HL-60 (cell line): ENCODE measurements at regions not wholly inside any gene's neighbourhood (a gene's known extent, or its start where the extent isn't known, plus 50 kb on each side); places are given as distances from the start of the nearest gene placed in this dataset.
"Not testable (repeated sequence)": the region's sequence is repeated elsewhere in the genome, so short reads cannot be mapped to it uniquely, and the experiment has no call there.

ENCODE experiments used
- DNase-seq, 2 experiments: peaks; one replicate each; pipeline ENCODE4 v3.0.0-alpha.2; 2010 to 2020; ENCODE audit warnings: low read depth in 1 of 2, low spot score in 1 of 2
- H3K27ac ChIP-seq: fragments of 250-450 bp; sonication (Bioruptor Pico); replicated peaks from 2 replicates; pipeline ENCODE4 v1.5.1; 2020; ENCODE audit warnings: mild to moderate bottlenecking, moderate library complexity
- H3K27me3 ChIP-seq: fragments of 250-450 bp; sonication (Bioruptor Pico); 2 replicates; pipeline ENCODE4 v1.5.1; 2021; ENCODE audit warnings: mild to moderate bottlenecking, moderate library complexity; ENCODE audit not compliant: insufficient read depth, poor library complexity, severe bottlenecking
- H3K4me3 ChIP-seq: replicated peaks from 2 replicates; pipeline ENCODE4 v1.5.1; 2011; ENCODE audit warnings: mild to moderate bottlenecking, control low read depth, low read length; ENCODE audit not compliant: insufficient read depth
- GABPA ChIP-seq: IDR thresholded peaks from 2 replicates; pipeline ENCODE4 v1.6.1; 2012; ENCODE audit warnings: low read depth
- POLR2AphosphoS5 ChIP-seq: IDR thresholded peaks from 2 replicates; pipeline ENCODE4 v1.6.1; 2012; ENCODE audit warnings: low read depth
- SPI1 ChIP-seq: IDR thresholded peaks from 2 replicates; pipeline ENCODE4 v1.6.1; 2012; ENCODE audit warnings: low read depth, mild to moderate bottlenecking, borderline replicate concordance
- TF ChIP-seq, protein P1 (sequence below): IDR thresholded peaks from one replicate; pipeline ENCODE4 v1.5.1; 2011; ENCODE audit warnings: low read length, control low read depth, inconsistent platforms; ENCODE audit not compliant: insufficient read depth
- TF ChIP-seq, protein P2 (sequence below): IDR thresholded peaks from 2 replicates; pipeline ENCODE4 v1.6.1; 2012; ENCODE audit warnings: low read depth; ENCODE audit not compliant: insufficient replicate concordance

DNA sequence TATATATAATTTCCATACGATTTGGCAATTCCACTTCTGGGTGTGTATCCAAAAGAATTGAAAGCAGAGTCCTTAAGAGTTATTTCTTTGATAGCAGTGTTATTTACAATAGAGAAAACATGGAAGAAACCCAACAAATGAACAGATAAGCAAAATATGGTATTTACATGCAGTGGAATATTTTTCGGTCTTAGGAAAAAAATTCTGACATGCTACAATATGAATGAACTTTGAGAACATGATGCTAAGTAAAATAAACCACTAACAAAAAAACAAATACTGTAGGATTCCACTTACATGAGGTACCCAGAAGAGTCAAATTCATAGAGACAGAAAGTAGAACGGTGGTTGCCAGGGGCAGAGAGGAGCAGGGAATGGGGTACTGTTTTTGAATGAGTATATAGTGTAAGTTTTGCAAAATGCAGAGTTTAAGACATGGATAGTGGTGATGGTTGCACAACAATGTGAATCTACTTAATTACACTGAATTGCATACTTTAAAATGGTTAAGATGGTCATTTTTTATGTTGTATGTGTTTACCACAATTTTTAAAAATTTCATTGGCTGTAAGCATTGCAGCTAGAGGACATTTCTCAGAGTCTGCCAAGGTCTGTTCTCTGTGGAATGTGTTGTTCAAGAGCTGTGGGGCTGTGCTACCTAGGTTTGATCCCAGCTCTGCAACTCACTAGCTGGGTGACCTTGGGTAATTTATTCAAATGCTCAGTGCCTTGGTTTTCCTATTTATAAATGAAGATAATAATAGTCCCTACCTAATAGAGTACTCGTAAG is 122.1 kb downstream of the MEX3B start:
- Histone ChIP-seq H3K27me3 (no peaks in the 10 kb centered on the region), H3K4me3 (no peak overlapping the region), H3K27ac (no peak overlapping the region)
- no peak for DNase-seq
- no peak for TF ChIP-seq SPI1
- no peak for TF ChIP-seq GABPA
- TF ChIP-seq, protein P1, sequence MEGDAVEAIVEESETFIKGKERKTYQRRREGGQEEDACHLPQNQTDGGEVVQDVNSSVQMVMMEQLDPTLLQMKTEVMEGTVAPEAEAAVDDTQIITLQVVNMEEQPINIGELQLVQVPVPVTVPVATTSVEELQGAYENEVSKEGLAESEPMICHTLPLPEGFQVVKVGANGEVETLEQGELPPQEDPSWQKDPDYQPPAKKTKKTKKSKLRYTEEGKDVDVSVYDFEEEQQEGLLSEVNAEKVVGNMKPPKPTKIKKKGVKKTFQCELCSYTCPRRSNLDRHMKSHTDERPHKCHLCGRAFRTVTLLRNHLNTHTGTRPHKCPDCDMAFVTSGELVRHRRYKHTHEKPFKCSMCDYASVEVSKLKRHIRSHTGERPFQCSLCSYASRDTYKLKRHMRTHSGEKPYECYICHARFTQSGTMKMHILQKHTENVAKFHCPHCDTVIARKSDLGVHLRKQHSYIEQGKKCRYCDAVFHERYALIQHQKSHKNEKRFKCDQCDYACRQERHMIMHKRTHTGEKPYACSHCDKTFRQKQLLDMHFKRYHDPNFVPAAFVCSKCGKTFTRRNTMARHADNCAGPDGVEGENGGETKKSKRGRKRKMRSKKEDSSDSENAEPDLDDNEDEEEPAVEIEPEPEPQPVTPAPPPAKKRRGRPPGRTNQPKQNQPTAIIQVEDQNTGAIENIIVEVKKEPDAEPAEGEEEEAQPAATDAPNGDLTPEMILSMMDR: no peak
- TF ChIP-seq POLR2AphosphoS5: no peak
- TF ChIP-seq, protein P2, sequence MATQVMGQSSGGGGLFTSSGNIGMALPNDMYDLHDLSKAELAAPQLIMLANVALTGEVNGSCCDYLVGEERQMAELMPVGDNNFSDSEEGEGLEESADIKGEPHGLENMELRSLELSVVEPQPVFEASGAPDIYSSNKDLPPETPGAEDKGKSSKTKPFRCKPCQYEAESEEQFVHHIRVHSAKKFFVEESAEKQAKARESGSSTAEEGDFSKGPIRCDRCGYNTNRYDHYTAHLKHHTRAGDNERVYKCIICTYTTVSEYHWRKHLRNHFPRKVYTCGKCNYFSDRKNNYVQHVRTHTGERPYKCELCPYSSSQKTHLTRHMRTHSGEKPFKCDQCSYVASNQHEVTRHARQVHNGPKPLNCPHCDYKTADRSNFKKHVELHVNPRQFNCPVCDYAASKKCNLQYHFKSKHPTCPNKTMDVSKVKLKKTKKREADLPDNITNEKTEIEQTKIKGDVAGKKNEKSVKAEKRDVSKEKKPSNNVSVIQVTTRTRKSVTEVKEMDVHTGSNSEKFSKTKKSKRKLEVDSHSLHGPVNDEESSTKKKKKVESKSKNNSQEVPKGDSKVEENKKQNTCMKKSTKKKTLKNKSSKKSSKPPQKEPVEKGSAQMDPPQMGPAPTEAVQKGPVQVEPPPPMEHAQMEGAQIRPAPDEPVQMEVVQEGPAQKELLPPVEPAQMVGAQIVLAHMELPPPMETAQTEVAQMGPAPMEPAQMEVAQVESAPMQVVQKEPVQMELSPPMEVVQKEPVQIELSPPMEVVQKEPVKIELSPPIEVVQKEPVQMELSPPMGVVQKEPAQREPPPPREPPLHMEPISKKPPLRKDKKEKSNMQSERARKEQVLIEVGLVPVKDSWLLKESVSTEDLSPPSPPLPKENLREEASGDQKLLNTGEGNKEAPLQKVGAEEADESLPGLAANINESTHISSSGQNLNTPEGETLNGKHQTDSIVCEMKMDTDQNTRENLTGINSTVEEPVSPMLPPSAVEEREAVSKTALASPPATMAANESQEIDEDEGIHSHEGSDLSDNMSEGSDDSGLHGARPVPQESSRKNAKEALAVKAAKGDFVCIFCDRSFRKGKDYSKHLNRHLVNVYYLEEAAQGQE: no peak

DNA sequence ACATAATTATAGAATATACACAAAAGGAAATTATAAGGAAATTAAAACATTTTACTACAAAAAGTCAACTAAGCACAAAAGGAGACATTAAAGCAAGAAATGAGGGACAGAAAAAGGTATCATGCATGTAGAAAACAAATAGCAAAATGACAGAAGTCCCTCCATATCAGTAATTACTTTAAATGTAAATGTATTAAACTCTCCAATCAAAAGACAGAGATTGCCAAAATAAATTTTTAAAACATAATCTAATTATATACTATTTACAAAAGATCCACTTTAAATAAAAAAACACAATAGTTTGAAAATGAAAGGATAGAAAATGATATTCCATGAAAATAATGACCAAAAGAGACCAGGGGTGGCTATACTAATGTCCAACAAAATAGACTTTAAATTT is 123.7 kb downstream of the MEX3B start:
- TF ChIP-seq, protein P1: no peak
- no peak for TF ChIP-seq SPI1
- no peak for TF ChIP-seq POLR2AphosphoS5
- TF ChIP-seq, protein P2: no peak
- TF ChIP-seq GABPA: no peak
- H3K27ac ChIP-seq: no peak overlapping the region
- DNase-seq: no peak
- no peak overlapping the region for H3K4me3 ChIP-seq
- no peaks in the 10 kb centered on the region for H3K27me3 ChIP-seq

DNA sequence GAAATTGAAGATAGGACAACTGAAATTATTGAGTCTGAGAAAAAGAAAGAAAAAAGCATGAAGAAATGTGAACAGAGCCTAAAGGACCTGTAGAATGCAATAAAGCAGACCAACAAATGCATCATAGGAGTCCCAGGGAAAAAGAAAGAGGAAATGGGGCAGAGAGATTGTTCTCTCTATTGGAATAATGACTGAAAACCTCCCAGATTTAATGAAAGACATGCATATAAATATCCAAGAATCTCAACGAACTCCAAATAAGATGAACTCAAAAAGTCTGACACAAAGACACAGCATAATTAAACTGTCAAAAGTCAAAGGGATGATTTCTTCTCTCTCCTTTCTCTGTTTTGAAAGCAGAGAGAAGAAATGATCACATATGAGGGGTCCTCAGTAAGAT is 124.7 kb downstream of the MEX3B start:
- TF ChIP-seq SPI1 (no peak), POLR2AphosphoS5 (no peak), GABPA (no peak)
- TF ChIP-seq, protein P1: no peak
- TF ChIP-seq, protein P2: no peak
- H3K27ac ChIP-seq: no peak overlapping the region
- no peaks in the 10 kb centered on the region for H3K27me3 ChIP-seq
- no peak overlapping the region for H3K4me3 ChIP-seq
- DNase-seq: no peak

DNA sequence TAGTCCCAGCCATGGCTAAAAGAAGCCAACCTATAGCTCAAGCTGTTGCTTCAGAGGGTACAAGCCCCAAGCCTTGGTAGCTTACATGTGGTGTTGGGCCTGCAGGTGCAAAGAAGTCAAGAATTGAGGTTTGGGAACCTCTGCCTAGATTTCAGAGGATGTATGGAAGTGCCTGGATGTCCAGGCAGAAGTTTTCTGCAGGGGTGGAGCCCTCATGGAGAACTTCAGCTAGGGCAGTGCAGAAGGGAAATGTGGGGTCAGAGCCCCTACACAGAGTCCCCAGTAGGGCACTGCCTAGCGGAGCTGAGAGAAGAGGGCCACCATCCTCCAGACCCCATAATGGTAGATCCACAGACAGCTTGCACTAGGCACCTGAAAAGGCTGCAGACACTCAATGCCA is 127.1 kb downstream of the MEX3B start:
- not testable (repeated sequence) for DNase-seq, H3K4me3 ChIP-seq, H3K27me3 ChIP-seq, H3K27ac ChIP-seq
